HEK293T (cell line): ENCODE measurements at regions not wholly inside any gene's neighbourhood (a gene's known extent, or its start where the extent isn't known, plus 50 kb on each side); places are given as distances from the start of the nearest gene placed in this dataset.

Experiments used
- ARNT ChIP-seq: fragments of 450-650 bp; IDR thresholded peaks from 2 replicates; pipeline ENCODE4 v1.6.1; 2017; ENCODE audit warnings: mild to moderate bottlenecking
- BHLHE40 ChIP-seq: fragments of 450-650 bp; IDR thresholded peaks from 2 replicates; pipeline ENCODE4 v1.6.1; 2016; ENCODE audit warnings: mild to moderate bottlenecking, moderate library complexity, borderline replicate concordance
- CTBP1 ChIP-seq: fragments of 450-650 bp; IDR thresholded peaks from 2 replicates; pipeline ENCODE4 v1.6.1; 2016; ENCODE audit warnings: borderline replicate concordance
- ELF4 ChIP-seq: fragments of 450-650 bp; IDR thresholded peaks from 2 replicates; pipeline ENCODE4 v1.6.1; 2017; ENCODE audit warnings: antibody characterized with exemption
- FOXA1 ChIP-seq: fragments of 450-650 bp; IDR thresholded peaks from 2 replicates; pipeline ENCODE4 v1.6.1; 2016; ENCODE audit warnings: mild to moderate bottlenecking
- FOXK2 ChIP-seq: fragments of 450-650 bp; IDR thresholded peaks from 2 replicates; pipeline ENCODE4 v1.6.1; 2016; ENCODE audit warnings: mild to moderate bottlenecking
- FOXM1 ChIP-seq: fragments of 450-650 bp; IDR thresholded peaks from 2 replicates; pipeline ENCODE4 v1.6.1; 2017; ENCODE audit warnings: mild to moderate bottlenecking, borderline replicate concordance
- L3MBTL2 ChIP-seq: fragments of 450-650 bp; conservative IDR thresholded peaks from 2 replicates; pipeline ENCODE4 v1.6.1; 2016; ENCODE audit warnings: mild to moderate bottlenecking
- NFRKB ChIP-seq: fragments of 450-650 bp; IDR thresholded peaks from 2 replicates; pipeline ENCODE4 v1.6.1; 2016; ENCODE audit warnings: mild to moderate bottlenecking, moderate library complexity
- PKNOX1 ChIP-seq: fragments of 450-650 bp; IDR thresholded peaks from 2 replicates; pipeline ENCODE4 v1.6.1; 2016
- SP1 ChIP-seq: fragments of 450-650 bp; IDR thresholded peaks from 2 replicates; pipeline ENCODE4 v1.6.1; 2017
- SUZ12 ChIP-seq: fragments of 450-650 bp; IDR thresholded peaks from 2 replicates; pipeline ENCODE4 v1.6.1; 2016; ENCODE audit warnings: mild to moderate bottlenecking
- TARDBP ChIP-seq: fragments of 450-650 bp; IDR thresholded peaks from 2 replicates; pipeline ENCODE4 v1.6.1; 2016
- ZNF384 ChIP-seq: fragments of 450-650 bp; IDR thresholded peaks from 2 replicates; pipeline ENCODE4 v1.6.1; 2016

DNA sequence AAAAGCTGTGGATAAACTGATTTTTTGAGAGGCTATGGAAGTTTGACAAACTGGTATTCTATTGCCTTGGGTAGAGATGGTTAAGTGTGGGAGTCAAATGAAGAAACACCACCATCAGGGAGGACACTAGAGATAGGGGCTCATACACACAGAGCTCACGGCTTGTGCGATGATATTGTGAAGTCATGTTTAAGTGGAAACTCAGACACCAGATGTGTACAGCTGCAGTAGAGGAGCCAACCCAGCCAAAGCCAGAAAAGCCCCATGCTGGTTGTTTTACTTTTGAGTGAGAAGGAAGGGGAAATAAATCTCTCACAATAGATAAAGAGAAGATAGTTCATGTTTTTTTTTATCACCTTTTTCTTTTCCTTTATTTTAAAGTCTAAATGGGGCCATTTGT is 377.7 kb downstream of the DMRT2 start:
- no peak for TF ChIP-seq TARDBP
- TF ChIP-seq FOXA1: no peak
- TF ChIP-seq CTBP1: no peak
- TF ChIP-seq FOXK2: no peak
- no peak for TF ChIP-seq ZNF384
- TF ChIP-seq ARNT: no peak
- TF ChIP-seq SUZ12: no peak
- no peak for TF ChIP-seq L3MBTL2
- TF ChIP-seq SP1: no peak
- TF ChIP-seq FOXM1: no peak
- TF ChIP-seq BHLHE40: no peak
- no peak for TF ChIP-seq NFRKB
- TF ChIP-seq PKNOX1: no peak
- TF ChIP-seq ELF4: no peak
